ENCODE measurements at regions not wholly inside any gene's neighbourhood (a gene's known extent, or its start where the extent isn't known, plus 50 kb on each side); places are given as distances from the start of the nearest gene placed in this dataset.

- TF ChIP-seq ISL2 (CRISPR knock-in tag; IDR thresholded peaks at IDR 0.05) = no peak
- TF ChIP-seq PRDM10 (CRISPR knock-in tag; IDR thresholded peaks at IDR 0.05; ENCODE audit: low read depth) = no peak
- no peak for TF ChIP-seq TFDP1 (CRISPR knock-in tag; IDR thresholded peaks at IDR 0.05; ENCODE audit: borderline replicate concordance)
- TF ChIP-seq TBX2 (CRISPR knock-in tag; IDR thresholded peaks at IDR 0.05; ENCODE audit: borderline replicate concordance) = no peak
- TF ChIP-seq ATF2 (CRISPR knock-in tag; IDR thresholded peaks at IDR 0.05) = no peak
- no peak for TF ChIP-seq SKIL (CRISPR knock-in tag; IDR thresholded peaks at IDR 0.05; ENCODE audit: borderline replicate concordance)
- TF ChIP-seq, protein P1, sequence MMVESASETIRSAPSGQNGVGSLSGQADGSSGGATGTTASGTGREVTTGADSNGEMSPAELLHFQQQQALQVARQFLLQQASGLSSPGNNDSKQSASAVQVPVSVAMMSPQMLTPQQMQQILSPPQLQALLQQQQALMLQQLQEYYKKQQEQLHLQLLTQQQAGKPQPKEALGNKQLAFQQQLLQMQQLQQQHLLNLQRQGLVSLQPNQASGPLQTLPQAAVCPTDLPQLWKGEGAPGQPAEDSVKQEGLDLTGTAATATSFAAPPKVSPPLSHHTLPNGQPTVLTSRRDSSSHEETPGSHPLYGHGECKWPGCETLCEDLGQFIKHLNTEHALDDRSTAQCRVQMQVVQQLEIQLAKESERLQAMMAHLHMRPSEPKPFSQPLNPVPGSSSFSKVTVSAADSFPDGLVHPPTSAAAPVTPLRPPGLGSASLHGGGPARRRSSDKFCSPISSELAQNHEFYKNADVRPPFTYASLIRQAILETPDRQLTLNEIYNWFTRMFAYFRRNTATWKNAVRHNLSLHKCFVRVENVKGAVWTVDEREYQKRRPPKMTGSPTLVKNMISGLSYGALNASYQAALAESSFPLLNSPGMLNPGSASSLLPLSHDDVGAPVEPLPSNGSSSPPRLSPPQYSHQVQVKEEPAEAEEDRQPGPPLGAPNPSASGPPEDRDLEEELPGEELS (CRISPR knock-in tag; IDR thresholded peaks at IDR 0.05) = no peak
- TF ChIP-seq ZNF563 (CRISPR knock-in tag; IDR thresholded peaks at IDR 0.05) = no peak
- TF ChIP-seq, protein P2, sequence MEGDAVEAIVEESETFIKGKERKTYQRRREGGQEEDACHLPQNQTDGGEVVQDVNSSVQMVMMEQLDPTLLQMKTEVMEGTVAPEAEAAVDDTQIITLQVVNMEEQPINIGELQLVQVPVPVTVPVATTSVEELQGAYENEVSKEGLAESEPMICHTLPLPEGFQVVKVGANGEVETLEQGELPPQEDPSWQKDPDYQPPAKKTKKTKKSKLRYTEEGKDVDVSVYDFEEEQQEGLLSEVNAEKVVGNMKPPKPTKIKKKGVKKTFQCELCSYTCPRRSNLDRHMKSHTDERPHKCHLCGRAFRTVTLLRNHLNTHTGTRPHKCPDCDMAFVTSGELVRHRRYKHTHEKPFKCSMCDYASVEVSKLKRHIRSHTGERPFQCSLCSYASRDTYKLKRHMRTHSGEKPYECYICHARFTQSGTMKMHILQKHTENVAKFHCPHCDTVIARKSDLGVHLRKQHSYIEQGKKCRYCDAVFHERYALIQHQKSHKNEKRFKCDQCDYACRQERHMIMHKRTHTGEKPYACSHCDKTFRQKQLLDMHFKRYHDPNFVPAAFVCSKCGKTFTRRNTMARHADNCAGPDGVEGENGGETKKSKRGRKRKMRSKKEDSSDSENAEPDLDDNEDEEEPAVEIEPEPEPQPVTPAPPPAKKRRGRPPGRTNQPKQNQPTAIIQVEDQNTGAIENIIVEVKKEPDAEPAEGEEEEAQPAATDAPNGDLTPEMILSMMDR (CRISPR knock-in tag; IDR thresholded peaks at IDR 0.05) = no peak
- no peak for TF ChIP-seq SMAD3 (CRISPR knock-in tag; IDR thresholded peaks at IDR 0.05)
- TF ChIP-seq REPIN1 (CRISPR knock-in tag; IDR thresholded peaks at IDR 0.05; ENCODE audit: borderline replicate concordance, low read depth) = no peak
- TF ChIP-seq NR3C1 (CRISPR knock-in tag; IDR thresholded peaks at IDR 0.05) = no peak
- no peak for TF ChIP-seq ATF7 (IDR thresholded peaks at IDR 0.05)
- TF ChIP-seq ATF7 (CRISPR knock-in tag; IDR thresholded peaks at IDR 0.05) = no peak
Measured at GRCh38 chr20:7078804-7079203, 311.3 kb downstream of the BMP2 start.
